DND-41 (cell line): ENCODE measurements at regions not wholly inside any gene's neighbourhood (a gene's known extent, or its start where the extent isn't known, plus 50 kb on each side); places are given as distances from the start of the nearest gene placed in this dataset.

Source experiments
- ATAC-seq: fragments of 200-7000 bp; cut with Tn5 transposase; 3 replicates; pipeline ENCODE4 v1.9.1; 2021; ENCODE audit warnings: low read depth; ENCODE audit not compliant: insufficient read depth
- DNase-seq: peaks from one replicate; pipeline ENCODE4 v3.0.0-alpha.2; 2020
- H2AFZ ChIP-seq: 2 replicates; pipeline ENCODE4 v1.6.0; 2012; ENCODE audit warnings: low read depth, low read length
- H3K27ac ChIP-seq: 2 replicates; pipeline ENCODE4 v1.5.1; 2012; ENCODE audit warnings: low read length, inconsistent platforms
- H3K27me3 ChIP-seq: fragments of 200-600 bp; sonication (generic); 2 replicates; pipeline ENCODE4 v1.6.0; 2012; ENCODE audit warnings: low read length, mild to moderate bottlenecking, inconsistent platforms; ENCODE audit not compliant: insufficient read depth, poor library complexity
- H3K36me3 ChIP-seq: 2 replicates; pipeline ENCODE4 v1.5.1; 2012; ENCODE audit warnings: low read length, inconsistent platforms; ENCODE audit not compliant: insufficient read depth
- H3K4me1 ChIP-seq: 2 replicates; pipeline ENCODE4 v1.5.1; 2012; ENCODE audit warnings: mild to moderate bottlenecking, low read length; ENCODE audit not compliant: insufficient read depth
- H3K4me2 ChIP-seq: 2 replicates; pipeline ENCODE4 v1.6.0; 2012; ENCODE audit warnings: mild to moderate bottlenecking, moderate library complexity, low read length, inconsistent platforms; ENCODE audit not compliant: insufficient read depth
- H3K4me3 ChIP-seq, 2 experiments: fragments of 200-600 bp in 1 of 2; shearing (Covaris generic) in 1 of 2; 2 replicates each; pipeline ENCODE4 v1.5.1; 2012 to 2016; ENCODE audit warnings: inconsistent platforms in 2 of 2, low read length in 2 of 2, mild to moderate bottlenecking in 2 of 2, low read depth in 1 of 2, moderate library complexity in 1 of 2
- H3K79me2 ChIP-seq: 2 replicates; pipeline ENCODE4 v1.6.0; 2012; ENCODE audit warnings: low read length, inconsistent platforms; ENCODE audit not compliant: insufficient read depth
- H3K9ac ChIP-seq: 2 replicates; pipeline ENCODE4 v1.6.0; 2012; ENCODE audit warnings: low read depth, mild to moderate bottlenecking, inconsistent platforms, low read length, moderate library complexity
- H3K9me3 ChIP-seq: 2 replicates; pipeline ENCODE4 v1.5.1; 2012; ENCODE audit warnings: low read length, moderate library complexity, mild to moderate bottlenecking, inconsistent platforms; ENCODE audit not compliant: insufficient read depth, severe bottlenecking
- H4K20me1 ChIP-seq: 2 replicates; pipeline ENCODE4 v1.6.0; 2012; ENCODE audit warnings: low read length; ENCODE audit not compliant: insufficient read depth
- CTCF ChIP-seq: IDR thresholded peaks from 2 replicates; pipeline ENCODE4 v1.5.1; 2012; ENCODE audit warnings: borderline replicate concordance, low read length, moderate library complexity, mild to moderate bottlenecking; ENCODE audit not compliant: poor library complexity, severe bottlenecking; ENCODE audit errors: extremely low read depth
- EZH2 ChIP-seq: IDR thresholded peaks from 3 replicates; pipeline ENCODE4 v1.6.1; 2012; ENCODE audit warnings: borderline replicate concordance, low read depth, mild to moderate bottlenecking, moderate library complexity, low read length, inconsistent platforms; ENCODE audit not compliant: severe bottlenecking

- Histone ChIP-seq H4K20me1 (no peaks in the 10 kb centered on the region), H2AFZ (no peak overlapping the region), H3K4me2 (no peak overlapping the region), H3K36me3 (no peaks in the 10 kb centered on the region), H3K27ac (no peak overlapping the region), H3K4me1 (no peaks in the 10 kb centered on the region), H3K9ac (no peak overlapping the region), H3K79me2 (no peaks in the 10 kb centered on the region), H3K27me3 (no peaks in the 10 kb centered on the region), H3K9me3 (no peaks in the 10 kb centered on the region), H3K4me3 (no peak overlapping the region)
- TF ChIP-seq CTCF (no peak), EZH2 (no peak)
- ATAC-seq, result no peak
- no peak for DNase-seq
These were observed 153.0 kb downstream of the ADAM29 start for GRCh38 chr4:175071123-175071522.

GRCh38 chr4:175087145-175087544, 169.0 kb downstream of the ADAM29 start:
- Histone ChIP-seq H3K27ac (no peak overlapping the region), H3K27me3 (no peaks in the 10 kb centered on the region), H3K4me3 (no peak overlapping the region), H4K20me1 (no peaks in the 10 kb centered on the region), H2AFZ (no peak overlapping the region), H3K79me2 (no peaks in the 10 kb centered on the region), H3K36me3 (no peaks in the 10 kb centered on the region), H3K9ac (no peak overlapping the region), H3K4me1 (no peaks in the 10 kb centered on the region), H3K4me2 (no peak overlapping the region), H3K9me3 (no peaks in the 10 kb centered on the region)
- ATAC-seq, result no peak
- no peak for DNase-seq
- TF ChIP-seq EZH2 (no peak), CTCF (no peak)

GRCh38 chr4:175090116-175090515, 172.0 kb downstream of the ADAM29 start:
- Histone ChIP-seq H3K9me3 (no peaks in the 10 kb centered on the region), H3K4me2 (no peak overlapping the region), H3K27me3 (no peaks in the 10 kb centered on the region), H3K9ac (no peak overlapping the region), H3K36me3 (no peaks in the 10 kb centered on the region), H3K4me1 (no peaks in the 10 kb centered on the region), H2AFZ (no peak overlapping the region), H4K20me1 (no peaks in the 10 kb centered on the region), H3K27ac (no peak overlapping the region), H3K4me3 (no peak overlapping the region), H3K79me2 (no peaks in the 10 kb centered on the region)
- no peak for DNase-seq
- TF ChIP-seq CTCF (no peak), EZH2 (no peak)
- ATAC-seq, result no peak

- DNase-seq, result no peak
- H3K36me3 ChIP-seq, result no peaks in the 10 kb centered on the region
These were observed 173.5 kb downstream of the ADAM29 start for GRCh38 chr4:175091649-175092048.

More at GRCh38 chr4:175091649-175092048, 173.5 kb downstream of the ADAM29 start:
- Histone ChIP-seq H3K4me3 (no peak overlapping the region), H4K20me1 (no peaks in the 10 kb centered on the region), H3K27ac (no peak overlapping the region), H3K4me1 (no peaks in the 10 kb centered on the region), H3K4me2 (no peak overlapping the region), H3K9me3 (no peaks in the 10 kb centered on the region), H3K27me3 (no peaks in the 10 kb centered on the region), H3K9ac (no peak overlapping the region), H3K79me2 (no peaks in the 10 kb centered on the region), H2AFZ (no peak overlapping the region)
- no peak for TF ChIP-seq CTCF
- TF ChIP-seq EZH2, result no peak
- no peak for ATAC-seq
